OCI-LY1 (cell line): ENCODE measurements at regions not wholly inside any gene's neighbourhood (a gene's known extent, or its start where the extent isn't known, plus 50 kb on each side); places are given as distances from the start of the nearest gene placed in this dataset.

Experiments used
- H2AFZ ChIP-seq: fragments of 200-600 bp; sonication (generic), shearing (Covaris generic); 2 replicates; pipeline ENCODE4 v1.6.0; 2014; ENCODE audit warnings: antibody characterized with exemption, mild to moderate bottlenecking, low read length
- H3F3A ChIP-seq: fragments of 200-600 bp; sonication (generic), shearing (Covaris generic); 2 replicates; pipeline ENCODE4 v1.6.0; 2014; ENCODE audit warnings: mild to moderate bottlenecking, antibody characterized with exemption, low read length, moderate library complexity; ENCODE audit not compliant: insufficient read depth
- H3K27ac ChIP-seq: fragments of 200-600 bp; sonication (generic); 2 replicates; pipeline ENCODE4 v1.5.1; 2014; ENCODE audit warnings: low read length, mixed run types, mild to moderate bottlenecking, low read depth; ENCODE audit not compliant: poor library complexity, severe bottlenecking
- H3K27me3 ChIP-seq: fragments of 200-600 bp; sonication (generic); 2 replicates; pipeline ENCODE4 v1.6.0; 2014; ENCODE audit warnings: antibody characterized with exemption, mild to moderate bottlenecking, low read length, moderate library complexity; ENCODE audit not compliant: insufficient read depth
- H3K36me3 ChIP-seq: fragments of 200-600 bp; sonication (generic); 2 replicates; pipeline ENCODE4 v1.6.1; 2014; ENCODE audit warnings: mild to moderate bottlenecking, antibody characterized with exemption, low read length, moderate library complexity, mixed read lengths; ENCODE audit not compliant: insufficient read depth
- H3K4me1 ChIP-seq: fragments of 200-600 bp; sonication (generic); 2 replicates; pipeline ENCODE4 v1.5.1; 2014; ENCODE audit warnings: mild to moderate bottlenecking, low read length, moderate library complexity; ENCODE audit not compliant: insufficient read depth, severe bottlenecking
- H3K4me2 ChIP-seq: fragments of 200-600 bp; sonication (generic), shearing (Covaris generic); 2 replicates; pipeline ENCODE4 v1.6.1; 2014; ENCODE audit warnings: low read length
- H3K4me3 ChIP-seq: fragments of 200-600 bp; sonication (generic); 2 replicates; pipeline ENCODE4 v1.5.1; 2014; ENCODE audit warnings: low read length, low read depth, mild to moderate bottlenecking, mixed read lengths; ENCODE audit not compliant: poor library complexity, severe bottlenecking
- H3K79me2 ChIP-seq: fragments of 200-600 bp; shearing (Covaris generic); 2 replicates; pipeline ENCODE4 v1.6.1; 2016; ENCODE audit warnings: mixed run types, low read length, mixed read lengths; ENCODE audit not compliant: insufficient read depth
- H3K9ac ChIP-seq: fragments of 200-600 bp; sonication (generic), shearing (Covaris generic); 2 replicates; pipeline ENCODE4 v1.6.1; 2014; ENCODE audit warnings: mild to moderate bottlenecking, low read length, mixed read lengths
- H3K9me2 ChIP-seq: fragments of 200-600 bp; sonication (generic), shearing (Covaris generic); 2 replicates; pipeline ENCODE4 v1.6.1; 2014; ENCODE audit warnings: low read depth, mild to moderate bottlenecking, low read length, mixed read lengths
- H3K9me3 ChIP-seq: fragments of 200-600 bp; shearing (Covaris generic); 2 replicates; pipeline ENCODE4 v1.6.1; 2014; ENCODE audit warnings: low read length, mixed read lengths
- H4K20me1 ChIP-seq: fragments of 200-600 bp; sonication (generic), shearing (Covaris generic); 2 replicates; pipeline ENCODE4 v1.6.0; 2016; ENCODE audit warnings: mild to moderate bottlenecking, low read length; ENCODE audit not compliant: insufficient read depth
- CTCF ChIP-seq: fragments of 200-600 bp; sonication (generic), shearing (Covaris generic); IDR thresholded peaks from 2 replicates; pipeline ENCODE4 v1.5.1; 2017; ENCODE audit warnings: mild to moderate bottlenecking, antibody characterized with exemption, low read length, moderate library complexity, mixed read lengths
- EZH2 ChIP-seq: fragments of 200-600 bp; sonication (generic), shearing (Covaris generic); IDR thresholded peaks from 2 replicates; pipeline ENCODE4 v1.8.0; 2017; ENCODE audit warnings: borderline replicate concordance, mixed run types, mild to moderate bottlenecking, antibody characterized with exemption, low read length, moderate library complexity, mixed read lengths

GRCh38 chr19:30886222-30886621 lies 463.0 kb downstream of the TSHZ3 start:
- Histone ChIP-seq H3K79me2 (no peaks in the 10 kb centered on the region), H3K4me3 (no peak overlapping the region), H4K20me1 (no peaks in the 10 kb centered on the region), H3K9me2 (no peaks in the 10 kb centered on the region), H3K9me3 (no peaks in the 10 kb centered on the region), H3K27ac (no peak overlapping the region), H3F3A (no peaks in the 10 kb centered on the region), H3K4me2 (no peak overlapping the region), H3K9ac (no peak overlapping the region), H3K27me3 (no peaks in the 10 kb centered on the region), H3K4me1 (no peaks in the 10 kb centered on the region), H3K36me3 (no peaks in the 10 kb centered on the region), H2AFZ (no peak overlapping the region)
- TF ChIP-seq EZH2 (no peak), CTCF (no peak)

GRCh38 chr19:30884146-30884812 lies 465.0 kb downstream of the TSHZ3 start:
- no peaks in the 10 kb centered on the region for H3K4me1 ChIP-seq
- H3F3A ChIP-seq, result no peaks in the 10 kb centered on the region
- H3K4me3 ChIP-seq, result no peak overlapping the region
- no peaks in the 10 kb centered on the region for H3K36me3 ChIP-seq
- H3K27me3 ChIP-seq, result no peaks in the 10 kb centered on the region
- H3K4me2 ChIP-seq, result no peak overlapping the region
- no peak overlapping the region for H3K9ac ChIP-seq
- H3K27ac ChIP-seq, result no peak overlapping the region
- no peak overlapping the region for H2AFZ ChIP-seq
- no peaks in the 10 kb centered on the region for H4K20me1 ChIP-seq
- TF ChIP-seq CTCF (no peak), EZH2 (no peak)
- H3K9me3 ChIP-seq, result no peaks in the 10 kb centered on the region
- H3K79me2 ChIP-seq, result no peaks in the 10 kb centered on the region
- no peaks in the 10 kb centered on the region for H3K9me2 ChIP-seq

- H3K9me3 ChIP-seq, result no peaks in the 10 kb centered on the region
- no peak for TF ChIP-seq CTCF
- TF ChIP-seq EZH2, result no peak
- no peaks in the 10 kb centered on the region for H3K9me2 ChIP-seq
- H3K4me3 ChIP-seq, result no peak overlapping the region
- H3F3A ChIP-seq, result no peaks in the 10 kb centered on the region
- no peaks in the 10 kb centered on the region for H3K4me1 ChIP-seq
- H3K9ac ChIP-seq, result no peak overlapping the region
- H4K20me1 ChIP-seq, result no peaks in the 10 kb centered on the region
- H3K4me2 ChIP-seq, result no peak overlapping the region
- no peak overlapping the region for H3K27ac ChIP-seq
- no peaks in the 10 kb centered on the region for H3K27me3 ChIP-seq
- no peak overlapping the region for H2AFZ ChIP-seq
- no peaks in the 10 kb centered on the region for H3K79me2 ChIP-seq
- no peaks in the 10 kb centered on the region for H3K36me3 ChIP-seq
Measured at GRCh38 chr19:30883071-30883470, 466.2 kb downstream of the TSHZ3 start.
